Omental fat pad (tissue), 3 donors: ENCODE measurements at regions not wholly inside any gene's neighbourhood (a gene's known extent, or its start where the extent isn't known, plus 50 kb on each side); places are given as distances from the start of the nearest gene placed in this dataset.

ENCODE experiments used
- ATAC-seq: fragments of 150-250 bp; one replicate; pipeline ENCODE4 v1.9.1; 2016; ENCODE audit warnings: mild to moderate bottlenecking, moderate library complexity; ENCODE audit not compliant: low FRiP score
- DNase-seq: peaks from one replicate; pipeline ENCODE4 v3.0.0-alpha.2; 2019; ENCODE audit warnings: low spot score
- TF ChIP-seq, protein P1 (sequence below), 3 donors: fragments of 450-650 bp; IDR thresholded peaks; one replicate each; pipeline ENCODE4 v1.5.1; 2016 to 2017; ENCODE audit warnings: antibody characterized with exemption in 3 of 3, mild to moderate bottlenecking in 3 of 3, moderate library complexity in 2 of 3

GRCh38 chr3:107294117-107294516, 83.1 kb upstream of the CCDC54 start:
- no peak for DNase-seq
- TF ChIP-seq, protein P1, sequence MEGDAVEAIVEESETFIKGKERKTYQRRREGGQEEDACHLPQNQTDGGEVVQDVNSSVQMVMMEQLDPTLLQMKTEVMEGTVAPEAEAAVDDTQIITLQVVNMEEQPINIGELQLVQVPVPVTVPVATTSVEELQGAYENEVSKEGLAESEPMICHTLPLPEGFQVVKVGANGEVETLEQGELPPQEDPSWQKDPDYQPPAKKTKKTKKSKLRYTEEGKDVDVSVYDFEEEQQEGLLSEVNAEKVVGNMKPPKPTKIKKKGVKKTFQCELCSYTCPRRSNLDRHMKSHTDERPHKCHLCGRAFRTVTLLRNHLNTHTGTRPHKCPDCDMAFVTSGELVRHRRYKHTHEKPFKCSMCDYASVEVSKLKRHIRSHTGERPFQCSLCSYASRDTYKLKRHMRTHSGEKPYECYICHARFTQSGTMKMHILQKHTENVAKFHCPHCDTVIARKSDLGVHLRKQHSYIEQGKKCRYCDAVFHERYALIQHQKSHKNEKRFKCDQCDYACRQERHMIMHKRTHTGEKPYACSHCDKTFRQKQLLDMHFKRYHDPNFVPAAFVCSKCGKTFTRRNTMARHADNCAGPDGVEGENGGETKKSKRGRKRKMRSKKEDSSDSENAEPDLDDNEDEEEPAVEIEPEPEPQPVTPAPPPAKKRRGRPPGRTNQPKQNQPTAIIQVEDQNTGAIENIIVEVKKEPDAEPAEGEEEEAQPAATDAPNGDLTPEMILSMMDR (IDR thresholded peaks at IDR 0.05): no peak
- ATAC-seq: no peak

DNA sequence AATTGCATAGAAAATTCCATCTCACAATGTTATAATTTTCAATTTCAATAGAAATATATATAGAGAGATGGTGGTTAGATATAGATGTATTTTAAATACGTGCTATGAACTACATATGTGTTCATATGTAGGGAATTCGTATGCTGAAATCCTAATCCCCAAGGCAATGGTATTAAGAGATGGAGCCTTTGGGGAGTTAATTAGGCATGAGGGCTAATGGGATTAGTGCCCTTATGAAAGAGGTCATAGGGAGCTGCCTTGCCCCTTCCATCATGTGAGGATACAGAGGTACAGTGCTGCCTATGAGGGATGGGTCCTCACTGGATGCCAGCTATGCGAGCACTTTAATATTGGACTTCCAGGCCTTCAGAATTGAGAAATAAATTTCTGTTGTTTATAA, 79.6 kb upstream of the CCDC54 start:
- TF ChIP-seq, protein P1 (IDR thresholded peaks at IDR 0.05): no peak
- ATAC-seq (no peak), DNase-seq (no peak)

- no peak for ATAC-seq
- no peak for DNase-seq
- TF ChIP-seq, protein P1 (IDR thresholded peaks at IDR 0.05): no peak
Observed at GRCh38 chr3:107307205-107307604, 70.0 kb upstream of the CCDC54 start.

DNA sequence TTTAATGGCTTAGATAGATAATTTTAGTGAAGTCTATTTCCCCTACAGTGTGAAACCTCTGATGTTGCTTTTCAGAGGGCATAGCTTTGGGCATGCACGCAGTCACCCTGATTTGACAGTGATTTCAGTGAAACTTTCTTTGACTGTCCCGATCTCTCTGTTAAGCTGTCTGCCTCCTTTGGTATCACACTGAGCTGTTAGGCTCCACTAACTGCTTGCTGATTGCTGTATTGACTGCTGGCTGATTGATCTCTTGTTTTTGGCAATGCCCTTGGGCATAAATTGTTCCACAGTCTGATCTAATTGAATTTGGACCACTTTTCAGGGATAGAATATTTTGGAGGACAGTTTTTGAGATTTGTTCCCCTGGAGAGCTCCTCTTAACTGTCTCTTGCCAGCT, 68.5 kb upstream of the CCDC54 start:
- TF ChIP-seq, protein P1 (IDR thresholded peaks at IDR 0.05): no peak
- ATAC-seq (no peak), DNase-seq (no peak)

DNA sequence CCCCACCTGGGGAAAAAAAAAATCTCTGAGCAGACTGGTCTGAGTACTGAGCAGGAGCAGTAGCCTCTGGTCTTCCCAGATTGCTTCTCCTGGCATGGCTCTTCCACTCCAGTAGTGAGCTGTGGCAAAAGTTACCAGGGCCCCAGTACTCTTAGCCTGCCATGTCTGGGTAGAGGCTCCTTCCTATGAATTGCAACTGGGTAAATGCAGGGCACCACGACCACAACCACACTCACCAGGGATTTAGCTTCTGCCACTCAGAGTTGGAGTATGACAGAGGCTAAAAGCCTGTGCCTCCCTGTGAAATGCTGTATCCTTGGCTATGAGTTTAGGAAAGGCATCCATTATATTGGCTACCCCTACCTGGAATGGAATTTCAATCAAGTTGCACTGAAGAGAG, 67.9 kb upstream of the CCDC54 start:
- ATAC-seq (no peak), DNase-seq (no peak)
- TF ChIP-seq, protein P1 (IDR thresholded peaks at IDR 0.05): no peak

DNA sequence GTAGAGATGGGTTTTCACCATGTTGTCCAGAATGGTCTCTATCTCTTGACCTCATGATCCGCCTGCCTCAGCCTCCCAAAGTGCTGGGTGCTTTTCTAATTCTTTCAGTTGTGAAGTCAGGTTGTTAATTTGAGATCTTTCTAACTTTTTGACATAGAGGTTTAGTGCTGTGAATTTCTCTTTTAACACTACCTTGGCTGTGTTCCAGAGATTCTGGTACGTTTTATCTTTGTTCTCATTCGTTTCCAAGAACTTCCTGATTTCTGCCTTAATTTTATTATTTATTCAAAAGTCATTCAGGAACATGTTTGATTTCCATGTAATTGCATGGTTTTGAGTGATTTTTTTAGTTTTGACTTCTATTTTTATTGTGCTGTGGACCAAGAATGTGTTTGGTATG, 63.5 kb upstream of the CCDC54 start:
- TF ChIP-seq, protein P1 (IDR thresholded peaks at IDR 0.05): no peak
- DNase-seq (no peak), ATAC-seq (no peak)

DNA sequence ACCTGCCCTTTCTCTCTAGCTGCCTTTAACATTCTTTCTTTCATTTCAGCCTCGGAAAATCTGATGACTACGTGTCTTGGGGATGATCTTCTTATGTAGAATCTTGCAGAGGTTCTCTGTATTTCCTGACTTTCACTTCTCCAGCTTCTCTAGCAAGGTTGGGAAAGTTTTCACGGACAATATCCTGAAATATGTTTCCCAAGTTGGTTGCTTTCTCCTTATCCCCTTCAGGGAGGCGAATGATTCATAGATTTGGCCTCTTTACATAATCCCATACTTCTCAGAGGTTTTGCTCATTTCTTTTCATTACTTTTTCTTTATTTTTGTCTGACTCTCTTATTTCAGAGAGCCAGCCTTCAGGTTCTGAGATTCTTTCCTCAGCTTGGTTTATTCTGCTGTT, 62.1 kb upstream of the CCDC54 start:
- ATAC-seq (no peak), DNase-seq (no peak)
- TF ChIP-seq, protein P1 (IDR thresholded peaks at IDR 0.05): no peak
